GM12878 (cell line): ENCODE measurements at regions not wholly inside any gene's neighbourhood (a gene's known extent, or its start where the extent isn't known, plus 50 kb on each side); places are given as distances from the start of the nearest gene placed in this dataset.

ENCODE experiments used
- ATAC-seq: fragments of 200-7000 bp; cut with Tn5 transposase; 3 replicates; pipeline ENCODE4 v1.9.1; 2020; ENCODE audit warnings: mild to moderate bottlenecking, moderate library complexity
- BruUV-seq: library from RNA; stranded (reverse); fragments of 400-500 nt; replicated peaks from 2 replicates; lab custom pipeline; 2021; lab: Mats Ljungman, UMichigan
- CTCF ChIA-PET: fragments of 300-600 bp; sonication (Branson Sonifier 250); formaldehyde crosslinking; extraction: SDS; loops from one replicate; lab custom pipeline; 2021; ENCODE audit warnings: inconsistent platforms; lab: Yijun Ruan, JAX
- POLR2A ChIA-PET: fragments of 350-600 bp; formaldehyde crosslinking; extraction: SDS; loops from one replicate; lab custom pipeline; 2021; ENCODE audit warnings: inconsistent platforms; lab: Charles Lee
- RAD21 ChIA-PET: fragments of 300-600 bp; sonication (Branson Sonifier 250); formaldehyde crosslinking; loops from one replicate; lab custom pipeline; 2023; ENCODE audit warnings: antibody characterized with exemption; ENCODE audit not compliant: unreplicated experiment; lab: Charles Lee
- SMC1A ChIA-PET: fragments of 300-600 bp; sonication (Branson Sonifier 250); formaldehyde crosslinking; loops from one replicate; lab custom pipeline; 2023; ENCODE audit not compliant: unreplicated experiment, uncharacterized antibody; lab: Charles Lee
- DNase-seq: peaks from one replicate; pipeline ENCODE4 v3.0.0-alpha.2; 2011; ENCODE audit warnings: low read depth, low spot score
- FAIRE-seq: peaks from 3 replicates; lab custom pipeline; 2011; peaks lifted over from hg19 to GRCh38; lab: Jason Lieb, UNC
- H2AFZ ChIP-seq: 2 replicates; pipeline ENCODE4 v1.6.0; 2011; ENCODE audit warnings: low read depth, low read length, control low read depth; ENCODE audit not compliant: control insufficient read depth
- H3K27ac ChIP-seq: 2 replicates; pipeline ENCODE4 v1.5.1; 2011; ENCODE audit warnings: control low read depth; ENCODE audit not compliant: control insufficient read depth, insufficient read depth
- H3K27me3 ChIP-seq, 2 experiments: replicated peaks in 1 of 2; 2 replicates each; pipeline versions ENCODE4 v1.6.0 to v1.6.1; 2011; ENCODE audit warnings: low read length in 1 of 2; ENCODE audit not compliant: control insufficient read depth in 2 of 2, insufficient read depth in 2 of 2
- H3K36me3 ChIP-seq, 2 experiments: 2 replicates each; pipeline ENCODE4 v1.5.1; 2011; ENCODE audit warnings: low read length in 1 of 2; ENCODE audit not compliant: control insufficient read depth in 2 of 2, insufficient read depth in 2 of 2
- H3K4me1 ChIP-seq: 2 replicates; pipeline ENCODE4 v1.6.1; 2011; ENCODE audit warnings: mild to moderate bottlenecking, low read length, moderate library complexity, mixed read lengths; ENCODE audit not compliant: control insufficient read depth, insufficient read depth
- H3K4me2 ChIP-seq: 2 replicates; pipeline ENCODE4 v1.6.0; 2011; ENCODE audit warnings: control low read depth; ENCODE audit not compliant: control insufficient read depth, insufficient read depth
- H3K4me3 ChIP-seq: fragments of 200-600 bp; sonication (generic); 2 replicates; pipeline ENCODE4 v1.5.1; 2016
- H3K79me2 ChIP-seq: 2 replicates; pipeline ENCODE4 v1.6.0; 2011; ENCODE audit warnings: low read length; ENCODE audit not compliant: control insufficient read depth, insufficient read depth
- H3K9ac ChIP-seq: 2 replicates; pipeline ENCODE4 v1.8.0; 2011; ENCODE audit warnings: low read length, control low read depth, mixed read lengths; ENCODE audit not compliant: control insufficient read depth, insufficient read depth
- H3K9me3 ChIP-seq: replicated peaks from 3 replicates; pipeline ENCODE4 v1.5.1; 2011; ENCODE audit warnings: mild to moderate bottlenecking, low read length; ENCODE audit not compliant: control insufficient read depth, insufficient read depth
- H4K20me1 ChIP-seq: 2 replicates; pipeline ENCODE4 v1.6.0; 2011; ENCODE audit not compliant: control insufficient read depth, insufficient read depth
- CHD4 ChIP-seq: fragments of 200-600 bp; sonication (generic); IDR thresholded peaks from 2 replicates; pipeline ENCODE4 v1.6.1; 2016; ENCODE audit warnings: mild to moderate bottlenecking
- E4F1 ChIP-seq: fragments of 450-650 bp; IDR thresholded peaks from 2 replicates; pipeline ENCODE4 v1.6.1; 2018; ENCODE audit warnings: borderline replicate concordance, mild to moderate bottlenecking; ENCODE audit not compliant: partially characterized antibody
- MEF2A ChIP-seq: IDR thresholded peaks from 2 replicates; pipeline ENCODE4 v1.6.1; 2011; ENCODE audit warnings: low read depth, mild to moderate bottlenecking, low read length, moderate library complexity; ENCODE audit not compliant: insufficient read depth
- MEF2B ChIP-seq: fragments of 450-650 bp; IDR thresholded peaks from 2 replicates; pipeline ENCODE4 v1.6.1; 2018; ENCODE audit warnings: mild to moderate bottlenecking, moderate library complexity; ENCODE audit not compliant: partially characterized antibody, poor library complexity, severe bottlenecking
- RUNX3 ChIP-seq: IDR thresholded peaks from 2 replicates; pipeline ENCODE4 v1.6.1; 2012; ENCODE audit warnings: low read length, inconsistent platforms
- TCF7 ChIP-seq: IDR thresholded peaks from 2 replicates; pipeline ENCODE4 v1.6.1; 2014; ENCODE audit warnings: antibody characterized with exemption, borderline replicate concordance
- WGBS: methylation state at CpG from one replicate; pipeline ENCODE4 v1.1.6; 2016; ENCODE audit warnings: low lambda C conversion rate; ENCODE audit not compliant: insufficient replicate concordance, insufficient coverage; ENCODE audit errors: missing lambda C conversion rate; 5-methylcytosine and 5-hydroxymethylcytosine counted together
- in situ Hi-C: fragments of 300-500 bp; cut with MboI; formaldehyde crosslinking; loops from 9 replicates; pipeline ENCODE4 v1.14.3; 2018; ENCODE audit warnings: mixed read lengths
- intact Hi-C: fragments of 100-400 bp; cut with micrococcal nuclease; formaldehyde crosslinking; loops from one replicate; pipeline ENCODE4 v1.14.2; 2022; ENCODE audit not compliant: unreplicated experiment
- TF ChIP-seq, protein P1 (sequence below): IDR thresholded peaks from 2 replicates; pipeline ENCODE4 v1.6.1; 2012; ENCODE audit warnings: low read depth, low read length, improper control_type of control experiment
- TF ChIP-seq, protein P2 (sequence below): fragments of 150-350 bp; IDR thresholded peaks from 2 replicates; pipeline ENCODE4 v1.6.1; 2016; ENCODE audit warnings: low read depth, low read length
- TF ChIP-seq, protein P3 (sequence below): fragments of 450-650 bp; IDR thresholded peaks from 2 replicates; pipeline ENCODE4 v1.6.1; 2018; ENCODE audit warnings: mild to moderate bottlenecking, low read depth, moderate library complexity; ENCODE audit not compliant: partially characterized antibody

DNA sequence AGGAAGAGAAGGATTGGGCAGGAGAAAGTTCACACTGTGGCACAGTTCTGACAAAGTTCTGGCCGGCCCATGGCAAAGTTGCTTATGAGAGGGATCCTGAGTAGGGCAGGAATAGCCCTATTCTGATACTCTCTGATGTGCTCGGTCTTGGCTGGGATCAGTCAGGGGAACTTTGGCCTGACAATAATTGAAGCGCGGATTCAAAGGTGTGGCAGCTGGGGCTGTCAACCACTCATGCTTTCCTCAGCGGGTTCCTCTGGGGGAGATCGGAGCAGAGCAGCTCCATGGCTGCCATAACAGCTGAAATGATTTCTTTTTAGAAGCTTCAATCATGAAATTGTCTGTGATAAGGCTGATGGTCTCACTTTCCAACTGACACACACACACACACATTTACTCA lies 714.1 kb downstream of the DHX35 start:
- 64% methylated on average over 6 of the region's 6 CpGs for WGBS
- BruUV-seq, result no TSS peak
- RAD21 ChIA-PET, result no interaction called here

More for the DNA sequence above, 714.1 kb downstream of the DHX35 start:
- no peak overlapping the region for H3K4me3 ChIP-seq
- H3K4me1 ChIP-seq, result no peaks in the 10 kb centered on the region
- no peak for TF ChIP-seq RUNX3
- no peak for TF ChIP-seq TCF7
- TF ChIP-seq, protein P1, sequence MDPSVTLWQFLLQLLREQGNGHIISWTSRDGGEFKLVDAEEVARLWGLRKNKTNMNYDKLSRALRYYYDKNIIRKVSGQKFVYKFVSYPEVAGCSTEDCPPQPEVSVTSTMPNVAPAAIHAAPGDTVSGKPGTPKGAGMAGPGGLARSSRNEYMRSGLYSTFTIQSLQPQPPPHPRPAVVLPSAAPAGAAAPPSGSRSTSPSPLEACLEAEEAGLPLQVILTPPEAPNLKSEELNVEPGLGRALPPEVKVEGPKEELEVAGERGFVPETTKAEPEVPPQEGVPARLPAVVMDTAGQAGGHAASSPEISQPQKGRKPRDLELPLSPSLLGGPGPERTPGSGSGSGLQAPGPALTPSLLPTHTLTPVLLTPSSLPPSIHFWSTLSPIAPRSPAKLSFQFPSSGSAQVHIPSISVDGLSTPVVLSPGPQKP, result no peak
- TF ChIP-seq, protein P2, sequence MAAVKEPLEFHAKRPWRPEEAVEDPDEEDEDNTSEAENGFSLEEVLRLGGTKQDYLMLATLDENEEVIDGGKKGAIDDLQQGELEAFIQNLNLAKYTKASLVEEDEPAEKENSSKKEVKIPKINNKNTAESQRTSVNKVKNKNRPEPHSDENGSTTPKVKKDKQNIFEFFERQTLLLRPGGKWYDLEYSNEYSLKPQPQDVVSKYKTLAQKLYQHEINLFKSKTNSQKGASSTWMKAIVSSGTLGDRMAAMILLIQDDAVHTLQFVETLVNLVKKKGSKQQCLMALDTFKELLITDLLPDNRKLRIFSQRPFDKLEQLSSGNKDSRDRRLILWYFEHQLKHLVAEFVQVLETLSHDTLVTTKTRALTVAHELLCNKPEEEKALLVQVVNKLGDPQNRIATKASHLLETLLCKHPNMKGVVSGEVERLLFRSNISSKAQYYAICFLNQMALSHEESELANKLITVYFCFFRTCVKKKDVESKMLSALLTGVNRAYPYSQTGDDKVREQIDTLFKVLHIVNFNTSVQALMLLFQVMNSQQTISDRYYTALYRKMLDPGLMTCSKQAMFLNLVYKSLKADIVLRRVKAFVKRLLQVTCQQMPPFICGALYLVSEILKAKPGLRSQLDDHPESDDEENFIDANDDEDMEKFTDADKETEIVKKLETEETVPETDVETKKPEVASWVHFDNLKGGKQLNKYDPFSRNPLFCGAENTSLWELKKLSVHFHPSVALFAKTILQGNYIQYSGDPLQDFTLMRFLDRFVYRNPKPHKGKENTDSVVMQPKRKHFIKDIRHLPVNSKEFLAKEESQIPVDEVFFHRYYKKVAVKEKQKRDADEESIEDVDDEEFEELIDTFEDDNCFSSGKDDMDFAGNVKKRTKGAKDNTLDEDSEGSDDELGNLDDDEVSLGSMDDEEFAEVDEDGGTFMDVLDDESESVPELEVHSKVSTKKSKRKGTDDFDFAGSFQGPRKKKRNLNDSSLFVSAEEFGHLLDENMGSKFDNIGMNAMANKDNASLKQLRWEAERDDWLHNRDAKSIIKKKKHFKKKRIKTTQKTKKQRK, result no peak
- no peak for TF ChIP-seq MEF2B
- no peak for TF ChIP-seq CHD4
- TF ChIP-seq MEF2A, result no peak
- TF ChIP-seq E4F1, result no peak
- TF ChIP-seq, protein P3, sequence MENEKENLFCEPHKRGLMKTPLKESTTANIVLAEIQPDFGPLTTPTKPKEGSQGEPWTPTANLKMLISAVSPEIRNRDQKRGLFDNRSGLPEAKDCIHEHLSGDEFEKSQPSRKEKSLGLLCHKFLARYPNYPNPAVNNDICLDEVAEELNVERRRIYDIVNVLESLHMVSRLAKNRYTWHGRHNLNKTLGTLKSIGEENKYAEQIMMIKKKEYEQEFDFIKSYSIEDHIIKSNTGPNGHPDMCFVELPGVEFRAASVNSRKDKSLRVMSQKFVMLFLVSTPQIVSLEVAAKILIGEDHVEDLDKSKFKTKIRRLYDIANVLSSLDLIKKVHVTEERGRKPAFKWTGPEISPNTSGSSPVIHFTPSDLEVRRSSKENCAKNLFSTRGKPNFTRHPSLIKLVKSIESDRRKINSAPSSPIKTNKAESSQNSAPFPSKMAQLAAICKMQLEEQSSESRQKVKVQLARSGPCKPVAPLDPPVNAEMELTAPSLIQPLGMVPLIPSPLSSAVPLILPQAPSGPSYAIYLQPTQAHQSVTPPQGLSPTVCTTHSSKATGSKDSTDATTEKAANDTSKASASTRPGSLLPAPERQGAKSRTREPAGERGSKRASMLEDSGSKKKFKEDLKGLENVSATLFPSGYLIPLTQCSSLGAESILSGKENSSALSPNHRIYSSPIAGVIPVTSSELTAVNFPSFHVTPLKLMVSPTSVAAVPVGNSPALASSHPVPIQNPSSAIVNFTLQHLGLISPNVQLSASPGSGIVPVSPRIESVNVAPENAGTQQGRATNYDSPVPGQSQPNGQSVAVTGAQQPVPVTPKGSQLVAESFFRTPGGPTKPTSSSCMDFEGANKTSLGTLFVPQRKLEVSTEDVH, result no peak
- no peaks in the 10 kb centered on the region for H3K79me2 ChIP-seq
- in situ Hi-C loops (no loop called here), intact Hi-C loops (no loop called here)
- H3K4me2 ChIP-seq, result no peak overlapping the region
- FAIRE-seq (no peak), DNase-seq (no peak), ATAC-seq (no peak)
- H3K9me3 ChIP-seq, result no peaks in the 10 kb centered on the region
- POLR2A ChIA-PET, result no interaction called here
- H4K20me1 ChIP-seq, result no peaks in the 10 kb centered on the region
- H3K27me3 ChIP-seq, result no peaks in the 10 kb centered on the region; a peak in 1 of 4 replicates
- no peak overlapping the region for H3K9ac ChIP-seq
- H2AFZ ChIP-seq, result no peak overlapping the region
- CTCF ChIA-PET, result interaction anchor here (0.6 to 6.4 kb wide), 3 partner anchors 16 to 197 kb away, joined by 3 to 55 read pairs (median 5); no protein-coding TSS in a partner anchor
- SMC1A ChIA-PET, result interaction anchor here (1.9 to 2.8 kb wide), 2 partner anchors 197 kb away, joined by 14 to 23 read pairs; no protein-coding TSS in a partner anchor
- no peaks in the 10 kb centered on the region for H3K36me3 ChIP-seq
- no peak overlapping the region for H3K27ac ChIP-seq
